H9 (cell line): ENCODE measurements at regions not wholly inside any gene's neighbourhood (a gene's known extent, or its start where the extent isn't known, plus 50 kb on each side); places are given as distances from the start of the nearest gene placed in this dataset.

Experiments used
- DNase-seq: peaks from one replicate; pipeline ENCODE4 v3.0.0-alpha.2; 2017
- H2AFZ ChIP-seq: one replicate; pipeline ENCODE4 v1.6.1; 2013; ENCODE audit warnings: mild to moderate bottlenecking, low read length, control low read depth, moderate library complexity
- H2AK5ac ChIP-seq: 2 replicates; pipeline ENCODE4 v1.6.1; 2013; ENCODE audit warnings: low read length, control low read depth, mixed read lengths; ENCODE audit not compliant: insufficient read length
- H2BK120ac ChIP-seq: one replicate; pipeline ENCODE4 v1.6.1; 2013; ENCODE audit warnings: low read depth, mild to moderate bottlenecking, low read length, control low read depth, inconsistent platforms; ENCODE audit not compliant: poor library complexity, severe bottlenecking
- H2BK12ac ChIP-seq: 2 replicates; pipeline ENCODE4 v1.6.1; 2013; ENCODE audit warnings: low read length, control low read depth, mixed read lengths, low read depth; ENCODE audit not compliant: insufficient read length
- H2BK15ac ChIP-seq: 2 replicates; pipeline ENCODE4 v1.6.1; 2013; ENCODE audit warnings: low read depth, low read length, control low read depth
- H2BK20ac ChIP-seq: one replicate; pipeline ENCODE4 v1.6.1; 2013; ENCODE audit warnings: low read depth, mild to moderate bottlenecking, low read length, control low read depth, inconsistent platforms; ENCODE audit not compliant: poor library complexity, severe bottlenecking
- H2BK5ac ChIP-seq: 2 replicates; pipeline ENCODE4 v1.6.1; 2013; ENCODE audit warnings: low read length, control low read depth, mixed read lengths; ENCODE audit not compliant: insufficient read length
- H3K14ac ChIP-seq: 2 replicates; pipeline ENCODE4 v1.6.1; 2013; ENCODE audit warnings: low read length, control low read depth; ENCODE audit not compliant: insufficient read depth
- H3K18ac ChIP-seq: 2 replicates; pipeline ENCODE4 v1.6.1; 2013; ENCODE audit warnings: low read depth, mild to moderate bottlenecking, mixed read lengths, low read length, control low read depth; ENCODE audit not compliant: insufficient read length
- H3K23ac ChIP-seq: 2 replicates; pipeline ENCODE4 v1.6.1; 2013; ENCODE audit warnings: low read length, control low read depth, mixed read lengths, low read depth; ENCODE audit not compliant: insufficient read length
- H3K23me2 ChIP-seq: 2 replicates; pipeline ENCODE4 v1.6.1; 2013; ENCODE audit warnings: low read depth, mild to moderate bottlenecking, mixed read lengths, low read length, control low read depth; ENCODE audit not compliant: insufficient read length, poor library complexity, severe bottlenecking
- H3K27ac ChIP-seq: 2 replicates; pipeline ENCODE4 v1.5.1; 2013; ENCODE audit warnings: low read length, control low read depth, mixed read lengths, low read depth; ENCODE audit not compliant: insufficient read length
- H3K27me3 ChIP-seq: 2 replicates; pipeline ENCODE4 v1.6.1; 2013; ENCODE audit warnings: low read length, control low read depth, inconsistent platforms; ENCODE audit not compliant: insufficient read depth
- H3K4ac ChIP-seq: 2 replicates; pipeline ENCODE4 v1.6.1; 2013; ENCODE audit warnings: low read depth, mild to moderate bottlenecking, control low read depth, inconsistent platforms, low read length, moderate library complexity
- H3K4me1 ChIP-seq: 2 replicates; pipeline ENCODE4 v1.6.1; 2013; ENCODE audit warnings: low read length, control low read depth, inconsistent platforms; ENCODE audit not compliant: insufficient read depth
- H3K4me2 ChIP-seq: 2 replicates; pipeline ENCODE4 v1.6.1; 2013; ENCODE audit warnings: low read length, control low read depth, mixed read lengths; ENCODE audit not compliant: insufficient read length, insufficient read depth
- H3K56ac ChIP-seq: 2 replicates; pipeline ENCODE4 v1.6.1; 2013; ENCODE audit warnings: low read depth, mild to moderate bottlenecking, mixed read lengths, low read length, control low read depth; ENCODE audit not compliant: insufficient read length
- H3K79me1 ChIP-seq: 2 replicates; pipeline ENCODE4 v1.6.1; 2013; ENCODE audit warnings: low read depth, mild to moderate bottlenecking, moderate library complexity, low read length, control low read depth, inconsistent platforms; ENCODE audit not compliant: insufficient read depth, poor library complexity, severe bottlenecking
- H3K79me2 ChIP-seq: 2 replicates; pipeline ENCODE4 v1.6.1; 2013; ENCODE audit warnings: low read length, control low read depth, inconsistent platforms; ENCODE audit not compliant: insufficient read depth
- H3K9ac ChIP-seq: 2 replicates; pipeline ENCODE4 v1.6.1; 2013; ENCODE audit warnings: low read length, control low read depth, mixed read lengths; ENCODE audit not compliant: insufficient read length; ENCODE audit errors: extremely low read depth
- H3K9me3 ChIP-seq: one replicate; pipeline ENCODE4 v1.6.1; 2013; ENCODE audit warnings: low read depth, low read length, inconsistent platforms; ENCODE audit not compliant: control insufficient read depth
- H3T11ph ChIP-seq: one replicate; pipeline ENCODE4 v1.6.1; 2013; ENCODE audit warnings: mild to moderate bottlenecking, low read length, control low read depth, inconsistent platforms
- H4K20me1 ChIP-seq: one replicate; pipeline ENCODE4 v1.6.1; 2013; ENCODE audit not compliant: control insufficient read depth, insufficient read length, insufficient read depth
- H4K5ac ChIP-seq: 2 replicates; pipeline ENCODE4 v1.6.1; 2013; ENCODE audit warnings: low read depth, mild to moderate bottlenecking, mixed read lengths, low read length, control low read depth; ENCODE audit not compliant: insufficient read length
- H4K8ac ChIP-seq: replicated peaks from 2 replicates; pipeline ENCODE4 v1.6.1; 2013; ENCODE audit warnings: low read length, control low read depth, mixed read lengths, low read depth; ENCODE audit not compliant: insufficient read length
- H4K91ac ChIP-seq: 2 replicates; pipeline ENCODE4 v1.6.1; 2013; ENCODE audit warnings: low read depth, mild to moderate bottlenecking, moderate library complexity, mixed read lengths, low read length, control low read depth; ENCODE audit not compliant: insufficient read length
- H3K27ac Mint-ChIP-seq, 3 experiments: 2 replicates in 2 of 3; 3 replicates in 1 of 3; pipeline ENCODE4 v1.8.0; 2020 to 2021; ENCODE audit warnings: mixed read lengths in 3 of 3, mild to moderate bottlenecking in 1 of 3, moderate library complexity in 1 of 3
- H3K27me3 Mint-ChIP-seq: 2 replicates; pipeline ENCODE4 v1.8.0; 2021; ENCODE audit warnings: low read depth, mild to moderate bottlenecking, moderate library complexity, mixed read lengths
- H3K36me3 Mint-ChIP-seq, 3 experiments: 2 replicates in 2 of 3; 3 replicates in 1 of 3; pipeline ENCODE4 v1.8.0; 2020 to 2021; ENCODE audit warnings: low read depth in 3 of 3, mixed read lengths in 3 of 3; ENCODE audit not compliant: insufficient read depth in 1 of 3
- H3K4me1 Mint-ChIP-seq, 2 experiments: 2 replicates each; pipeline ENCODE4 v1.8.0; 2020; ENCODE audit warnings: mixed read lengths in 2 of 2
- H3K4me3 Mint-ChIP-seq, 2 experiments: 2 replicates in 1 of 2; 3 replicates in 1 of 2; pipeline ENCODE4 v1.8.0; 2020 to 2021; ENCODE audit warnings: mild to moderate bottlenecking in 2 of 2, mixed read lengths in 2 of 2, moderate library complexity in 1 of 2
- H3K9me3 Mint-ChIP-seq, 2 experiments: 2 replicates in 1 of 2; 3 replicates in 1 of 2; pipeline ENCODE4 v1.8.0; 2020; ENCODE audit warnings: mild to moderate bottlenecking in 2 of 2, mixed read lengths in 2 of 2, moderate library complexity in 1 of 2
- CTCF ChIP-seq: fragments of 200-600 bp; sonication (generic); conservative IDR thresholded peaks from 3 replicates; pipeline ENCODE4 v1.8.0; 2021; ENCODE audit warnings: antibody characterized with exemption, mild to moderate bottlenecking
- WGBS: extraction: QIAGEN DNeasy Blood & Tissue Kit; methylation state at CpG from one replicate; pipeline ENCODE4 v1.1.7; 2013; ENCODE audit warnings: missing lambda C conversion rate, low lambda C conversion rate, mixed read lengths; ENCODE audit not compliant: insufficient read length; ENCODE audit errors: extremely low coverage; 5-methylcytosine and 5-hydroxymethylcytosine counted together

- Histone ChIP-seq H3K23me2 (no peaks in the 10 kb centered on the region), H3K4me1 (no peaks in the 10 kb centered on the region), H3K9me3 (no peaks in the 10 kb centered on the region), H3K27me3 (no peaks in the 10 kb centered on the region), H3K79me1 (no peaks in the 10 kb centered on the region), H3K79me2 (no peaks in the 10 kb centered on the region), H2BK120ac (no peak overlapping the region), H3K4me2 (no peak overlapping the region), H4K8ac (no peak overlapping the region), H2BK20ac (no peak overlapping the region), H4K91ac (no peak overlapping the region), H3K14ac (no peak overlapping the region), H4K5ac (no peak overlapping the region), H3K18ac (no peak overlapping the region), H3K4ac (no peak overlapping the region), H3T11ph (no peak overlapping the region), H2BK15ac (no peak overlapping the region), H2AK5ac (no peak overlapping the region), H4K20me1 (no peaks in the 10 kb centered on the region), H3K56ac (no peak overlapping the region), H3K27ac (no peak overlapping the region), H2BK5ac (no peak overlapping the region), H3K9ac (no peak overlapping the region), H2AFZ (no peak overlapping the region), H3K23ac (no peak overlapping the region), H2BK12ac (no peak overlapping the region)
- H3K4me1 Mint-ChIP-seq, result no peaks in the 10 kb centered on the region
- DNase-seq, result no peak
- TF ChIP-seq CTCF, result no peak
- no peak overlapping the region; a peak in 1 of 7 replicates for H3K27ac Mint-ChIP-seq
- no CpG with 5 or more reads among the region's 4 CpGs for WGBS
- no peak overlapping the region for H3K4me3 Mint-ChIP-seq
- H3K36me3 Mint-ChIP-seq, result no peaks in the 10 kb centered on the region
- H3K27me3 Mint-ChIP-seq, result no peaks in the 10 kb centered on the region; the same call in 1 of the 2 replicates
- H3K9me3 Mint-ChIP-seq, result no peaks in the 10 kb centered on the region
Observed at GRCh38 chr21:16022116-16022515, 292.3 kb downstream of the USP25 start.
